Gastroesophageal sphincter (tissue), 3 donors: ENCODE measurements at regions not wholly inside any gene's neighbourhood (a gene's known extent, or its start where the extent isn't known, plus 50 kb on each side); places are given as distances from the start of the nearest gene placed in this dataset.

ENCODE experiments used
- CTCF ChIP-seq, 4 experiments: fragments of 200-600 bp in 2 of 4; fragments of 450-650 bp in 2 of 4; sonication (generic) in 1 of 4; IDR thresholded peaks; one replicate each; pipeline ENCODE4 v1.5.1; 2017 to 2019; ENCODE audit warnings: antibody characterized with exemption in 4 of 4, mild to moderate bottlenecking in 2 of 4, moderate library complexity in 2 of 4
- EP300 ChIP-seq: sonication (generic); formaldehyde crosslinking; IDR thresholded peaks from one replicate; pipeline ENCODE4 v1.6.1; 2017; ENCODE audit warnings: antibody characterized with exemption, mild to moderate bottlenecking
- POLR2A ChIP-seq, 2 donors: fragments of 450-650 bp; IDR thresholded peaks; one replicate each; pipeline ENCODE4 v1.6.1; 2017; ENCODE audit warnings: antibody characterized with exemption in 2 of 2, mild to moderate bottlenecking in 2 of 2, moderate library complexity in 1 of 2
- POLR2AphosphoS5 ChIP-seq: sonication (generic); formaldehyde crosslinking; IDR thresholded peaks from one replicate; pipeline ENCODE4 v1.6.1; 2017; ENCODE audit warnings: antibody characterized with exemption

DNA sequence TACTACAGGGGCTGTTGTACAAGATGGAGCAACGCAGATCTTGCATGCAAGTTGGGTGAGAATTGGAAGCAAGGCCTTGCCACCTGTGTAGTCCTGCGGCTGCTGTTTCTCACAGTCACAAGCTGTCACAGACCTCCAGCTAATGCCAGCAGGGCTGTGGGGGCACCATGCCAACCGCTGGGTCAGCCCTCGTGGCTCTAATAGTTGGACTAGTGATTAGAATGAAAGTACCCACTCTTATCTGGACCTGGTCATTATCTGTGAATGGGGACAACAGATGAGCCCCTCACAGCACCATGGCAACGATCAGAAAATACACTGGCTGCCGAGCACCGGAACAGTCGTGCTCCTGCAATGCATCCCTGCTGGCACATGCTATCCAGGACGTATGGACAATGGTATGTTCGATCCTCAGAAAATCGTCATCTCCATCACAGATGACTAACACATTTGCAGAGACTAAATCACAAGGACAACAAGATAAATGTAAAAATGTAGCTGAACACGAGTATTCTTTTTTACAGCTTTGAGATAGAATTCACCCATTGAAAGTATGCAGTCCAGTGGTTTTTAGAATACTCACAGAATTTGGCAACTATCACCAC lies 80.4 kb upstream of the CALN1 start:
- TF ChIP-seq EP300, result no peak
- no peak for TF ChIP-seq POLR2AphosphoS5
- TF ChIP-seq CTCF (IDR thresholded peaks at IDR 0.05), result no peak
- TF ChIP-seq POLR2A (IDR thresholded peaks at IDR 0.05), result no peak
